ENCODE measurements at regions not wholly inside any gene's neighbourhood (a gene's known extent, or its start where the extent isn't known, plus 50 kb on each side); places are given as distances from the start of the nearest gene placed in this dataset.

DNA sequence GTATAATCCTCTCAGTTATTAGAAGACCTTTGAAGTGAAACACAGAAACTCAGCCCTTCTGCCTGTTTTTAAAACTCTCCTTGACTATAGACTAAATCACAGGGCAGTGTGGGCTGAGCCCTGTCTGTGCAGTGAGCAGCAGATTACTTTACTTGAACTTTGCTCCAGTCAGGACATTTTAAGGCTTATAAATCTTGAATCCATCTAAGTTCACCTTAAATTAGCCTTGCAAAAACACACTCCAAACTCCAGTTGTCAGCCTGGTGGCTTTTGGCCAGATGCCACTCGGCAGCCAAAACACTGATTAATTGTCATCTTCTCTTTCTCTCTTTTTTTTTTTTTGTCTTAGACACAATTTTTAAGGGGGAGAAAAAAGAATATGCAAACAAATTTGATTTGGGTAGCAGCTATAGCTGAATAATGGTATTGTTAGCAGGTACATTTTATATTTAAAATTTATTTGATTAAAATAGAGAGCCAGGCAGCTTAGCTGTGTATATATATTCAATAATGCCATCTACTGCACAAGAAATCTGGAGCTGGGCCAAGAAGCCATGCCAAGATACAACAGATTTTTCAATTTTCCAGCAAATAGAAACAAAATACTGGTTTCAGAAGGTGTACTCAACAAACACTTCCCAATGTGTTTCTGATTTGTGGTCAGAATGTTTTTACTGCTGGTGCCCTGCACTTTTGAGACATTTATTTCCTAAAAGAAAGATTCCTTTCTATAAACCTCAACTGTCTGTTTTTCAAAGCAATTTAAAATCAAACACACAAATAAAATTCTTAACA, 247.7 kb downstream of the TFEC start:
- TF ChIP-seq, protein P1, sequence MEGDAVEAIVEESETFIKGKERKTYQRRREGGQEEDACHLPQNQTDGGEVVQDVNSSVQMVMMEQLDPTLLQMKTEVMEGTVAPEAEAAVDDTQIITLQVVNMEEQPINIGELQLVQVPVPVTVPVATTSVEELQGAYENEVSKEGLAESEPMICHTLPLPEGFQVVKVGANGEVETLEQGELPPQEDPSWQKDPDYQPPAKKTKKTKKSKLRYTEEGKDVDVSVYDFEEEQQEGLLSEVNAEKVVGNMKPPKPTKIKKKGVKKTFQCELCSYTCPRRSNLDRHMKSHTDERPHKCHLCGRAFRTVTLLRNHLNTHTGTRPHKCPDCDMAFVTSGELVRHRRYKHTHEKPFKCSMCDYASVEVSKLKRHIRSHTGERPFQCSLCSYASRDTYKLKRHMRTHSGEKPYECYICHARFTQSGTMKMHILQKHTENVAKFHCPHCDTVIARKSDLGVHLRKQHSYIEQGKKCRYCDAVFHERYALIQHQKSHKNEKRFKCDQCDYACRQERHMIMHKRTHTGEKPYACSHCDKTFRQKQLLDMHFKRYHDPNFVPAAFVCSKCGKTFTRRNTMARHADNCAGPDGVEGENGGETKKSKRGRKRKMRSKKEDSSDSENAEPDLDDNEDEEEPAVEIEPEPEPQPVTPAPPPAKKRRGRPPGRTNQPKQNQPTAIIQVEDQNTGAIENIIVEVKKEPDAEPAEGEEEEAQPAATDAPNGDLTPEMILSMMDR (IDR thresholded peaks at IDR 0.05; ENCODE audit: low read length): no peak
- TF ChIP-seq EZH2 (IDR thresholded peaks at IDR 0.05; ENCODE audit: borderline replicate concordance, low read length): no peak

Data from OCI-LY1 (cell line).